IMR-90 (cell line): ENCODE measurements at regions not wholly inside any gene's neighbourhood (a gene's known extent, or its start where the extent isn't known, plus 50 kb on each side); places are given as distances from the start of the nearest gene placed in this dataset.

Experiments
- ATAC-seq: fragments of 200-7000 bp; cut with Tn5 transposase; 2 replicates; pipeline ENCODE4 v1.9.1; 2020; ENCODE audit warnings: low read depth, mild to moderate bottlenecking, moderate library complexity
- BruUV-seq: library from RNA; stranded (reverse); fragments of 400-500 nt; replicated peaks from 2 replicates; lab custom pipeline; 2021; lab: Mats Ljungman, UMichigan
- CTCF ChIA-PET: fragments of 300-600 bp; formaldehyde crosslinking; extraction: SDS; loops from one replicate; lab custom pipeline; 2021; ENCODE audit warnings: antibody characterized with exemption; lab: Yijun Ruan, JAX
- POLR2A ChIA-PET: fragments of 300-600 bp; sonication (Branson Sonifier 250); formaldehyde crosslinking; loops from one replicate; lab custom pipeline; 2022; ENCODE audit warnings: antibody characterized with exemption; ENCODE audit not compliant: unreplicated experiment; lab: Charles Lee
- DNase-seq: peaks from one replicate; pipeline ENCODE4 v3.0.0; 2013
- H2AFZ ChIP-seq: replicated peaks from 2 replicates; pipeline ENCODE3; 2013; ENCODE audit warnings: low read length, mild to moderate bottlenecking; ENCODE audit not compliant: poor library complexity
- H2AK5ac ChIP-seq: 2 replicates; pipeline ENCODE4 v1.6.1; 2013; ENCODE audit warnings: low read depth, low read length, inconsistent platforms
- H2AK9ac ChIP-seq: replicated peaks from 2 replicates; pipeline ENCODE3; 2013; ENCODE audit warnings: mild to moderate bottlenecking, low read depth, low read length, moderate library complexity; ENCODE audit not compliant: poor library complexity
- H2BK120ac ChIP-seq: 2 replicates; pipeline ENCODE4 v1.6.1; 2013; ENCODE audit warnings: low read depth, low read length, inconsistent platforms
- H2BK15ac ChIP-seq: 3 replicates; pipeline ENCODE4 v1.6.1; 2013; ENCODE audit warnings: low read depth, low read length, inconsistent platforms
- H2BK20ac ChIP-seq: 2 replicates; pipeline ENCODE4 v1.6.1; 2013; ENCODE audit warnings: low read depth, mild to moderate bottlenecking, inconsistent platforms, low read length, moderate library complexity
- H2BK5ac ChIP-seq: 2 replicates; pipeline ENCODE4 v1.6.1; 2013; ENCODE audit warnings: mild to moderate bottlenecking, low read depth, low read length, inconsistent platforms; ENCODE audit not compliant: poor library complexity, severe bottlenecking
- H3K14ac ChIP-seq: replicated peaks from 2 replicates; pipeline ENCODE4 v1.6.1; 2013; ENCODE audit warnings: low read depth, low read length, inconsistent platforms
- H3K18ac ChIP-seq: 2 replicates; pipeline ENCODE4 v1.6.1; 2013; ENCODE audit warnings: low read depth, low read length, control low read depth
- H3K23ac ChIP-seq: 2 replicates; pipeline ENCODE4 v1.6.1; 2013; ENCODE audit warnings: low read depth, low read length, inconsistent platforms
- H3K27ac ChIP-seq: 2 replicates; pipeline ENCODE4 v1.5.1; 2013; ENCODE audit warnings: mild to moderate bottlenecking, control low read depth, low read length; ENCODE audit not compliant: insufficient read depth
- H3K27me3 ChIP-seq: 2 replicates; pipeline ENCODE4 v1.6.1; 2013; ENCODE audit warnings: low read length; ENCODE audit not compliant: control insufficient read depth, insufficient read depth
- H3K36me3 ChIP-seq: 2 replicates; pipeline ENCODE4 v1.6.1; 2013; ENCODE audit warnings: low read length, mixed read lengths; ENCODE audit not compliant: control insufficient read depth, insufficient read depth
- H3K4ac ChIP-seq: 2 replicates; pipeline ENCODE4 v1.6.1; 2013; ENCODE audit warnings: low read depth, low read length, inconsistent platforms
- H3K4me1 ChIP-seq: 2 replicates; pipeline ENCODE4 v1.6.1; 2013; ENCODE audit warnings: low read length, mixed read lengths; ENCODE audit not compliant: control insufficient read depth, insufficient read depth
- H3K4me2 ChIP-seq: 2 replicates; pipeline ENCODE4 v1.6.1; 2013; ENCODE audit warnings: low read depth, mild to moderate bottlenecking, control low read depth, low read length, moderate library complexity
- H3K4me3 ChIP-seq: 2 replicates; pipeline ENCODE4 v1.5.1; 2013; ENCODE audit warnings: low read depth, mild to moderate bottlenecking, control low read depth, low read length, moderate library complexity; ENCODE audit not compliant: insufficient read depth
- H3K56ac ChIP-seq: 2 replicates; pipeline ENCODE4 v1.6.1; 2013; ENCODE audit warnings: low read length, inconsistent platforms; ENCODE audit not compliant: insufficient read depth; ENCODE audit errors: extremely low read depth
- H3K79me1 ChIP-seq, 2 experiments: 2 replicates each; pipeline ENCODE4 v1.6.1; 2013; ENCODE audit warnings: low read length in 2 of 2, inconsistent platforms in 1 of 2, low read depth in 1 of 2
- H3K9ac ChIP-seq: 2 replicates; pipeline ENCODE4 v1.6.1; 2013; ENCODE audit warnings: low read depth, low read length, control low read depth
- H3K9me1 ChIP-seq: 2 replicates; pipeline ENCODE4 v1.6.1; 2013; ENCODE audit warnings: low read length, inconsistent platforms; ENCODE audit not compliant: insufficient read depth
- H3K9me3 ChIP-seq: 2 replicates; pipeline ENCODE4 v1.6.1; 2013; ENCODE audit warnings: low read length; ENCODE audit not compliant: control insufficient read depth, insufficient read depth
- H4K20me1 ChIP-seq: 2 replicates; pipeline ENCODE4 v1.6.1; 2013; ENCODE audit warnings: low read length, inconsistent platforms; ENCODE audit not compliant: insufficient read depth
- H4K5ac ChIP-seq: 2 replicates; pipeline ENCODE4 v1.6.1; 2013; ENCODE audit warnings: mild to moderate bottlenecking, low read depth, low read length, control low read depth
- H4K8ac ChIP-seq, 2 experiments: 2 replicates each; pipeline ENCODE4 v1.6.1; 2013; ENCODE audit warnings: low read depth in 2 of 2, low read length in 2 of 2, control low read depth in 1 of 2, inconsistent platforms in 1 of 2
- H4K91ac ChIP-seq: 2 replicates; pipeline ENCODE4 v1.6.1; 2013; ENCODE audit warnings: low read depth, low read length, inconsistent platforms; ENCODE audit not compliant: insufficient read depth
- BHLHE40 ChIP-seq: fragments of 150-350 bp; IDR thresholded peaks from 2 replicates; pipeline ENCODE4 v1.6.1; 2016; ENCODE audit warnings: mild to moderate bottlenecking, low read depth, low read length
- CEBPB ChIP-seq: IDR thresholded peaks from 2 replicates; pipeline ENCODE4 v1.6.1; 2012; ENCODE audit warnings: low read depth, low read length, improper control_type of control experiment
- CHD1 ChIP-seq: IDR thresholded peaks from 2 replicates; pipeline ENCODE4 v1.6.1; 2012; ENCODE audit warnings: low read depth, low read length, improper control_type of control experiment
- FOS ChIP-seq: fragments of 150-350 bp; IDR thresholded peaks from 2 replicates; pipeline ENCODE4 v1.6.1; 2016; ENCODE audit warnings: low read depth, low read length
- MAFK ChIP-seq: IDR thresholded peaks from 2 replicates; pipeline ENCODE4 v1.6.1; 2012; ENCODE audit warnings: low read depth, low read length, improper control_type of control experiment
- MAZ ChIP-seq: IDR thresholded peaks from 2 replicates; pipeline ENCODE4 v1.6.1; 2012; ENCODE audit warnings: low read depth, mild to moderate bottlenecking, low read length, improper control_type of control experiment, moderate library complexity, borderline replicate concordance
- MXI1 ChIP-seq: IDR thresholded peaks from 2 replicates; pipeline ENCODE4 v1.6.1; 2012; ENCODE audit warnings: low read depth, mild to moderate bottlenecking, low read length, moderate library complexity, borderline replicate concordance
- NFE2L2 ChIP-seq: fragments of 150-350 bp; IDR thresholded peaks from 2 replicates; pipeline ENCODE4 v1.6.1; 2016; ENCODE audit warnings: low read depth, mild to moderate bottlenecking, low read length
- POLR2A ChIP-seq: IDR thresholded peaks from 2 replicates; pipeline ENCODE4 v1.6.1; 2012; ENCODE audit warnings: mild to moderate bottlenecking, low read depth, low read length
- RAD21 ChIP-seq: IDR thresholded peaks from 2 replicates; pipeline ENCODE4 v1.6.1; 2012; ENCODE audit warnings: low read length, improper control_type of control experiment
- RCOR1 ChIP-seq: IDR thresholded peaks from 2 replicates; pipeline ENCODE4 v1.6.1; 2012; ENCODE audit warnings: mild to moderate bottlenecking, low read length, improper control_type of control experiment; ENCODE audit not compliant: insufficient replicate concordance
- RFX5 ChIP-seq: IDR thresholded peaks from 2 replicates; pipeline ENCODE4 v1.8.0; 2012; ENCODE audit warnings: low read depth, mild to moderate bottlenecking, low read length, moderate library complexity
- WGBS, 2 experiments: methylation state at CpG; one replicate each; pipeline versions ENCODE4 v1.1.5 to v1.1.7; 2013; ENCODE audit warnings: missing lambda C conversion rate in 2 of 2; ENCODE audit not compliant: insufficient read length in 1 of 2; ENCODE audit errors: extremely low coverage in 2 of 2; 5-methylcytosine and 5-hydroxymethylcytosine counted together
- dilution Hi-C: fragments of 300-500 bp; cut with HindIII; formaldehyde crosslinking; loops from one replicate; pipeline ENCODE4 v1.14.3; 2018; ENCODE audit warnings: low sequenced_read_pairs; ENCODE audit not compliant: unreplicated experiment
- in situ Hi-C: fragments of 300-500 bp; cut with MboI; formaldehyde crosslinking; loops from 3 replicates; pipeline ENCODE4 v1.14.3; 2019; ENCODE audit warnings: low sequenced_read_pairs, inconsistent platforms, mixed read lengths
- intact Hi-C: fragments of 100-400 bp; cut with micrococcal nuclease; formaldehyde crosslinking; loops from 2 replicates; pipeline ENCODE4 v1.10.0; 2022
- TF ChIP-seq, protein P1 (sequence below): conservative IDR thresholded peaks from 2 replicates; pipeline ENCODE4 v1.5.1; 2012; ENCODE audit warnings: mild to moderate bottlenecking, low read depth, low read length, improper control_type of control experiment
- TF ChIP-seq, protein P2 (sequence below): fragments of 150-350 bp; IDR thresholded peaks from 2 replicates; pipeline ENCODE4 v1.6.1; 2016; ENCODE audit warnings: low read depth, mild to moderate bottlenecking, low read length, moderate library complexity, borderline replicate concordance

DNA sequence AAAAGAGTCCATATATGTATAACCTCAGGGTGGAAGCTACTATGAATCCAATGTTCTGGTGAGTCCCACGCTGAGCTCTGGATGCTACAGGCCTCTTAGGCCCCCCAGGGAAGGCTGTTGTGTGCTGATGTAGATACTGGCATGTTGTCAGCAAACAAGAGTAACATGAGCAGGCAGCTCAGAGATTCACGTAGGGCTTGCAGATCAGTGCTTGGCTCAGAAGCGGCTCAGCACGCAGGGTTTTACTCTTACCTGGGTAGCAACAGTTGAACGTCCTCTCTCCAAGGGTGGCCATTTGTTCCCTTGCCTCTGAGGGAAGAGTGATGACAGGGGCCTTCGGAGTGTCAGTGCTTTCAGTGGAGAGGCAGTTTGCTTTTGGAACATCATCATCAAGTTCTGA is 93.4 kb downstream of the ZFP64 start:
- TF ChIP-seq FOS (no peak), RAD21 (no peak), BHLHE40 (no peak), MAZ (no peak), RFX5 (no peak), POLR2A (no peak), NFE2L2 (no peak), MXI1 (no peak), CHD1 (no peak), RCOR1 (no peak), MAFK (no peak), CEBPB (no peak)
- TF ChIP-seq, protein P1, sequence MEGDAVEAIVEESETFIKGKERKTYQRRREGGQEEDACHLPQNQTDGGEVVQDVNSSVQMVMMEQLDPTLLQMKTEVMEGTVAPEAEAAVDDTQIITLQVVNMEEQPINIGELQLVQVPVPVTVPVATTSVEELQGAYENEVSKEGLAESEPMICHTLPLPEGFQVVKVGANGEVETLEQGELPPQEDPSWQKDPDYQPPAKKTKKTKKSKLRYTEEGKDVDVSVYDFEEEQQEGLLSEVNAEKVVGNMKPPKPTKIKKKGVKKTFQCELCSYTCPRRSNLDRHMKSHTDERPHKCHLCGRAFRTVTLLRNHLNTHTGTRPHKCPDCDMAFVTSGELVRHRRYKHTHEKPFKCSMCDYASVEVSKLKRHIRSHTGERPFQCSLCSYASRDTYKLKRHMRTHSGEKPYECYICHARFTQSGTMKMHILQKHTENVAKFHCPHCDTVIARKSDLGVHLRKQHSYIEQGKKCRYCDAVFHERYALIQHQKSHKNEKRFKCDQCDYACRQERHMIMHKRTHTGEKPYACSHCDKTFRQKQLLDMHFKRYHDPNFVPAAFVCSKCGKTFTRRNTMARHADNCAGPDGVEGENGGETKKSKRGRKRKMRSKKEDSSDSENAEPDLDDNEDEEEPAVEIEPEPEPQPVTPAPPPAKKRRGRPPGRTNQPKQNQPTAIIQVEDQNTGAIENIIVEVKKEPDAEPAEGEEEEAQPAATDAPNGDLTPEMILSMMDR, result no peak
- TF ChIP-seq, protein P2, sequence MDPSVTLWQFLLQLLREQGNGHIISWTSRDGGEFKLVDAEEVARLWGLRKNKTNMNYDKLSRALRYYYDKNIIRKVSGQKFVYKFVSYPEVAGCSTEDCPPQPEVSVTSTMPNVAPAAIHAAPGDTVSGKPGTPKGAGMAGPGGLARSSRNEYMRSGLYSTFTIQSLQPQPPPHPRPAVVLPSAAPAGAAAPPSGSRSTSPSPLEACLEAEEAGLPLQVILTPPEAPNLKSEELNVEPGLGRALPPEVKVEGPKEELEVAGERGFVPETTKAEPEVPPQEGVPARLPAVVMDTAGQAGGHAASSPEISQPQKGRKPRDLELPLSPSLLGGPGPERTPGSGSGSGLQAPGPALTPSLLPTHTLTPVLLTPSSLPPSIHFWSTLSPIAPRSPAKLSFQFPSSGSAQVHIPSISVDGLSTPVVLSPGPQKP, result no peak
- H4K8ac ChIP-seq, result no peak overlapping the region
- H2BK120ac ChIP-seq, result no peak overlapping the region
- no peaks in the 10 kb centered on the region; the same call in 1 of the 2 replicates for H3K4me1 ChIP-seq
- no peak overlapping the region for H2AK5ac ChIP-seq
- H3K18ac ChIP-seq, result no peak overlapping the region
- H3K27ac ChIP-seq, result no peak overlapping the region
- no peak overlapping the region for H2AK9ac ChIP-seq
- H3K23ac ChIP-seq, result no peak overlapping the region
- dilution Hi-C loops (no loop called here), intact Hi-C loops (no loop called here), in situ Hi-C loops (loop anchor here (25.0 kb wide), 1 partner anchor 1111 kb away; no protein-coding TSS in a partner anchor)
- H3K9ac ChIP-seq, result no peak overlapping the region
- no peak overlapping the region for H3K4me2 ChIP-seq
- ChIA-PET CTCF (no interaction called here), POLR2A (no interaction called here)
- H4K5ac ChIP-seq, result no peak overlapping the region
- DNase-seq (no peak), ATAC-seq (no peak)
- 83% methylated on average over 3 of the region's 6 CpGs; no CpG with 5 or more reads in 1 of the 2 experiments for WGBS, 2 experiments
- peaks cover 4% of the 10 kb centered on the region; the same call in 1 of the 2 replicates for H4K20me1 ChIP-seq
- no peak overlapping the region for H3K4me3 ChIP-seq
- peaks cover 0 to 9% of the 10 kb centered on the region in 2 experiments; a peak in 1 of 4 replicates for H3K79me1 ChIP-seq
- no peak overlapping the region for H4K91ac ChIP-seq
- H3K9me3 ChIP-seq, result no peaks in the 10 kb centered on the region
- no peak overlapping the region for H3K14ac ChIP-seq
- H2BK20ac ChIP-seq, result no peak overlapping the region
- H3K27me3 ChIP-seq, result no peaks in the 10 kb centered on the region
- H2AFZ ChIP-seq, result no peak overlapping the region
- no peak overlapping the region for H2BK5ac ChIP-seq
- H3K9me1 ChIP-seq, result 0 out of 2 replicates have a peak, but pooled peaks cover 4% of the 10 kb centered on the region
- BruUV-seq, result no TSS peak
- peaks cover 13% of the 10 kb centered on the region; the same call in 1 of the 2 replicates for H3K36me3 ChIP-seq
- H3K56ac ChIP-seq, result no peak overlapping the region
- no peak overlapping the region for H3K4ac ChIP-seq
- no peak overlapping the region for H2BK15ac ChIP-seq
